Lower leg skin (tissue), 3 donors: ENCODE measurements at regions not wholly inside any gene's neighbourhood (a gene's known extent, or its start where the extent isn't known, plus 50 kb on each side); places are given as distances from the start of the nearest gene placed in this dataset.

Experiments
- POLR2A ChIP-seq, 2 donors: fragments of 450-650 bp; IDR thresholded peaks; one replicate each; pipeline ENCODE4 v1.6.1; 2016 to 2017; ENCODE audit warnings: antibody characterized with exemption in 2 of 2, mild to moderate bottlenecking in 1 of 2, moderate library complexity in 1 of 2
- TF ChIP-seq, protein P1 (sequence below), 3 donors: fragments of 450-650 bp; IDR thresholded peaks; one replicate each; pipeline ENCODE4 v1.5.1; 2016; ENCODE audit warnings: antibody characterized with exemption in 3 of 3, mild to moderate bottlenecking in 3 of 3, moderate library complexity in 2 of 3

DNA sequence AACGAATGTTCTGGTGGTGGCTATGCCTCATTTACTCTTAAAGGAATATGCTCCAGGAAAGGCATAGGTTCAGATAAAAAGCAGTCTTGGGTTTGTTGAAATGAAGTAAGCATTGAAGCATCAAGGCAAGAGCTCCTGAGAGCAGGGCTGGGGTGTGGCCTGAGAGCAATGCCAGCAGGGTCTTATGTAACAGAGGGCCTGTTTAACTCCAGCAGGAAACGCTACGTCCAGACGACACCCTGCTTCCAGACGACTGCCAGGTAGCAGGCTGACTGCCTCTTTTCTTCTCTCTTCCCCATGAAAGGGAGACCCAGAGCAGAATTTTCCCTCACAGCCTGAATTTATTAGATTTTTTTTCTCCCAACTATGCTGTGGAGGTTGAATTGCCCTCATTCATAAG is 127.2 kb upstream of the SLC5A12 start:
- TF ChIP-seq POLR2A (IDR thresholded peaks at IDR 0.05): no peak
- TF ChIP-seq, protein P1, sequence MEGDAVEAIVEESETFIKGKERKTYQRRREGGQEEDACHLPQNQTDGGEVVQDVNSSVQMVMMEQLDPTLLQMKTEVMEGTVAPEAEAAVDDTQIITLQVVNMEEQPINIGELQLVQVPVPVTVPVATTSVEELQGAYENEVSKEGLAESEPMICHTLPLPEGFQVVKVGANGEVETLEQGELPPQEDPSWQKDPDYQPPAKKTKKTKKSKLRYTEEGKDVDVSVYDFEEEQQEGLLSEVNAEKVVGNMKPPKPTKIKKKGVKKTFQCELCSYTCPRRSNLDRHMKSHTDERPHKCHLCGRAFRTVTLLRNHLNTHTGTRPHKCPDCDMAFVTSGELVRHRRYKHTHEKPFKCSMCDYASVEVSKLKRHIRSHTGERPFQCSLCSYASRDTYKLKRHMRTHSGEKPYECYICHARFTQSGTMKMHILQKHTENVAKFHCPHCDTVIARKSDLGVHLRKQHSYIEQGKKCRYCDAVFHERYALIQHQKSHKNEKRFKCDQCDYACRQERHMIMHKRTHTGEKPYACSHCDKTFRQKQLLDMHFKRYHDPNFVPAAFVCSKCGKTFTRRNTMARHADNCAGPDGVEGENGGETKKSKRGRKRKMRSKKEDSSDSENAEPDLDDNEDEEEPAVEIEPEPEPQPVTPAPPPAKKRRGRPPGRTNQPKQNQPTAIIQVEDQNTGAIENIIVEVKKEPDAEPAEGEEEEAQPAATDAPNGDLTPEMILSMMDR (IDR thresholded peaks at IDR 0.05): no peak
